ENCODE measurements at regions not wholly inside any gene's neighbourhood (a gene's known extent, or its start where the extent isn't known, plus 50 kb on each side); places are given as distances from the start of the nearest gene placed in this dataset.

GRCh38 chr9:113687680-113688371 is 188.3 kb upstream of the ZNF618 start:
- no peak overlapping the region for H2BK15ac ChIP-seq (ENCODE audit: low read depth, low read length)
- CTCF ChIA-PET = no interaction called here
- H3K27me3 ChIP-seq (ENCODE audit: control insufficient read depth, insufficient read depth, low read length) = peaks cover 36% of the 10 kb centered on the region

More at GRCh38 chr9:113687680-113688371, 188.3 kb upstream of the ZNF618 start:
- Histone ChIP-seq H4K5ac (ENCODE audit: low read depth, low read length) (no peak overlapping the region), H4K91ac (ENCODE audit: insufficient read depth, low read depth, low read length) (no peak overlapping the region), H3K9ac (ENCODE audit: low read depth, low read length) (no peak overlapping the region), H4K8ac (ENCODE audit: low read depth in 2 of 2, low read length in 2 of 2) (no peak overlapping the region), H3K14ac (replicated peaks; ENCODE audit: low read depth, low read length) (no peak overlapping the region), H2BK20ac (ENCODE audit: low read depth, low read length) (no peak overlapping the region), H3K79me1 (ENCODE audit: low read depth in 1 of 2, low read length in 2 of 2) (no peaks in the 10 kb centered on the region), H3K4me3 (ENCODE audit: insufficient read depth, low read depth, low read length) (no peak overlapping the region), H2AK9ac (replicated peaks; ENCODE audit: low read depth, low read length, poor library complexity) (no peak overlapping the region), H3K4ac (ENCODE audit: low read depth, low read length) (no peak overlapping the region), H3K27ac (ENCODE audit: insufficient read depth, low read length) (no peak overlapping the region), H3K4me2 (ENCODE audit: low read depth, low read length) (peak overlapping the region; percentile 27; the same call in 1 of the 2 replicates), H3K36me3 (ENCODE audit: control insufficient read depth, insufficient read depth, low read length) (no peaks in the 10 kb centered on the region), H3K9me3 (ENCODE audit: control insufficient read depth, insufficient read depth, low read length) (0 out of 2 replicates have a peak, but pooled peaks cover 2% of the 10 kb centered on the region), H4K20me1 (ENCODE audit: insufficient read depth, low read length) (no peaks in the 10 kb centered on the region), H3K56ac (ENCODE audit: extremely low read depth, insufficient read depth, low read length) (no peak overlapping the region), H3K18ac (ENCODE audit: low read depth, low read length) (no peak overlapping the region), H2AFZ (replicated peaks; ENCODE audit: low read length, poor library complexity) (peak overlapping the region; percentile 75), H2BK120ac (ENCODE audit: low read depth, low read length) (no peak overlapping the region), H2AK5ac (ENCODE audit: low read depth, low read length) (0 out of 2 replicates have a peak overlapping the region, but pooled peaks have one; percentile 24), H3K9me1 (ENCODE audit: insufficient read depth, low read length) (no peaks in the 10 kb centered on the region), H2BK5ac (ENCODE audit: low read depth, low read length, poor library complexity, severe bottlenecking) (no peak overlapping the region), H3K4me1 (ENCODE audit: control insufficient read depth, insufficient read depth, low read length) (no peaks in the 10 kb centered on the region; the same call in 1 of the 2 replicates), H3K23ac (ENCODE audit: low read depth, low read length) (no peak overlapping the region; the same call in 1 of the 2 replicates)
- TF ChIP-seq MAFK (IDR thresholded peaks at IDR 0.05; ENCODE audit: low read depth, low read length) (peak; percentile 84), USF2 (IDR thresholded peaks at IDR 0.05; ENCODE audit: low read depth, low read length) (no peak)
- no TSS peak for BruUV-seq (replicated peaks)
- dilution Hi-C loops (cut with HindIII; ENCODE audit: low sequenced_read_pairs, unreplicated experiment) = no loop called here
- in situ Hi-C loops (cut with MboI; ENCODE audit: low sequenced_read_pairs) = no loop called here
- intact Hi-C loops (cut with micrococcal nuclease) = loop anchor here (10.0 kb wide), 1 partner anchor 607 kb away; no protein-coding TSS in a partner anchor
- WGBS, 2 experiments (ENCODE audit: extremely low coverage in 2 of 2, insufficient read length in 1 of 2) = 23% methylated on average over 8 of the region's 40 CpGs; no CpG with 5 or more reads in 1 of the 2 experiments
- ATAC-seq (ENCODE audit: low read depth) (peak; percentile 33), DNase-seq (no peak)
- POLR2A ChIA-PET (ENCODE audit: unreplicated experiment) = no interaction called here

Data from IMR-90 (cell line).